ENCODE measurements at regions not wholly inside any gene's neighbourhood (a gene's known extent, or its start where the extent isn't known, plus 50 kb on each side); places are given as distances from the start of the nearest gene placed in this dataset.
"Not testable (repeated sequence)": the region's sequence is repeated elsewhere in the genome, so short reads cannot be mapped to it uniquely, and the experiment has no call there.

GRCh38 chrX:63285375-63285774 is 65.8 kb downstream of the SPIN4 start:
- DNase-seq (ENCODE audit: low spot score in 2 of 2) (no peak), FAIRE-seq (no peak)

GRCh38 chrX:63284659-63285058 is 66.5 kb downstream of the SPIN4 start:
- DNase-seq (ENCODE audit: low spot score in 2 of 2) (no peak), FAIRE-seq (no peak)

GRCh38 chrX:63283348-63283747 is 67.8 kb downstream of the SPIN4 start:
- no peak for FAIRE-seq

GRCh38 chrX:63282828-63283227 is 68.3 kb downstream of the SPIN4 start:
- DNase-seq (ENCODE audit: low spot score in 2 of 2) (no peak), FAIRE-seq (no peak)

More at GRCh38 chrX:63283348-63283747, 67.8 kb downstream of the SPIN4 start:
- DNase-seq (ENCODE audit: low spot score in 2 of 2) = no peak

- DNase-seq (ENCODE audit: low spot score in 2 of 2) = no peak
- no peak for FAIRE-seq
Observed at GRCh38 chrX:63282077-63282476, 69.1 kb downstream of the SPIN4 start.

- peak in 1 of 2 donors; percentile 2 for DNase-seq (ENCODE audit: low spot score in 2 of 2)
- no peak for FAIRE-seq
Observed at GRCh38 chrX:63281465-63281864, 69.7 kb downstream of the SPIN4 start.

- not testable (repeated sequence) for FAIRE-seq; DNase-seq (ENCODE audit: low spot score in 2 of 2)
Observed at GRCh38 chrX:63277394-63277793, 73.7 kb downstream of the SPIN4 start.

- FAIRE-seq (no peak), DNase-seq (ENCODE audit: low spot score in 2 of 2) (peak in 1 of 2 donors; percentile 2)
Observed at GRCh38 chrX:63275127-63275526, 76.0 kb downstream of the SPIN4 start.

GRCh38 chrX:63270873-63271272 is 80.3 kb downstream of the SPIN4 start:
- DNase-seq (ENCODE audit: low spot score in 2 of 2) = no peak
- no peak for FAIRE-seq

- FAIRE-seq = no peak
- DNase-seq (ENCODE audit: low spot score in 2 of 2) = no peak
Observed at GRCh38 chrX:63258144-63258543, 93.0 kb downstream of the SPIN4 start.

- peak; percentile 91 for FAIRE-seq
- DNase-seq (ENCODE audit: low spot score in 2 of 2) = peak in 1 of 2 donors; percentile 3
Observed at GRCh38 chrX:63250253-63250868, 100.8 kb downstream of the SPIN4 start.

GRCh38 chrX:63242689-63243088 is 108.4 kb downstream of the SPIN4 start:
- not testable (repeated sequence) for FAIRE-seq

GRCh38 chrX:63235963-63236362 is 115.2 kb downstream of the SPIN4 start:
- not testable (repeated sequence) for DNase-seq (ENCODE audit: low spot score in 2 of 2); FAIRE-seq

More at GRCh38 chrX:63242689-63243088, 108.4 kb downstream of the SPIN4 start:
- not testable (repeated sequence) for DNase-seq (ENCODE audit: low spot score in 2 of 2)

- DNase-seq (ENCODE audit: low spot score in 2 of 2); FAIRE-seq: not testable (repeated sequence)
Observed at GRCh38 chrX:63233013-63233412, 118.1 kb downstream of the SPIN4 start.

- not testable (repeated sequence) for DNase-seq (ENCODE audit: low spot score in 2 of 2)
- peak; percentile 17 for FAIRE-seq
Observed at GRCh38 chrX:63218202-63218601, 132.9 kb downstream of the SPIN4 start.

GRCh38 chrX:63217549-63217948 is 133.6 kb downstream of the SPIN4 start:
- not testable (repeated sequence) for DNase-seq (ENCODE audit: low spot score in 2 of 2); FAIRE-seq

- not testable (repeated sequence) for DNase-seq (ENCODE audit: low spot score in 2 of 2); FAIRE-seq
Observed at GRCh38 chrX:63209645-63210044, 141.5 kb downstream of the SPIN4 start.

- not testable (repeated sequence) for DNase-seq (ENCODE audit: low spot score in 2 of 2); FAIRE-seq
Observed at GRCh38 chrX:63209128-63209527, 142.0 kb downstream of the SPIN4 start.

GRCh38 chrX:63204266-63205074 is 146.7 kb downstream of the SPIN4 start:
- DNase-seq (ENCODE audit: low spot score in 2 of 2); FAIRE-seq: not testable (repeated sequence)

- not testable (repeated sequence) for FAIRE-seq; DNase-seq (ENCODE audit: low spot score in 2 of 2)
Observed at GRCh38 chrX:63201987-63202386, 149.1 kb downstream of the SPIN4 start.

GRCh38 chrX:63198693-63199092 is 152.4 kb downstream of the SPIN4 start:
- FAIRE-seq; DNase-seq (ENCODE audit: low spot score in 2 of 2): not testable (repeated sequence)
